Neural progenitor cell (in vitro differentiated cells): ENCODE measurements at regions not wholly inside any gene's neighbourhood (a gene's known extent, or its start where the extent isn't known, plus 50 kb on each side); places are given as distances from the start of the nearest gene placed in this dataset.

Experiments used
- DNase-seq: peaks from one replicate; pipeline ENCODE4 v3.0.0-alpha.2; 2016; ENCODE audit warnings: low spot score
- H2AFZ ChIP-seq: fragments of 200-600 bp; sonication (generic); replicated peaks from 2 replicates; pipeline ENCODE4 v1.6.1; 2016; ENCODE audit warnings: antibody characterized with exemption
- H3F3A ChIP-seq: fragments of 200-600 bp; sonication (generic); 2 replicates; pipeline ENCODE4 v1.6.1; 2016; ENCODE audit warnings: antibody characterized with exemption, low read depth
- H3K27ac ChIP-seq: fragments of 200-600 bp; sonication (generic); 2 replicates; pipeline ENCODE4 v1.5.1; 2016; ENCODE audit warnings: mild to moderate bottlenecking
- H3K27me3 ChIP-seq: fragments of 200-600 bp; sonication (generic); 2 replicates; pipeline ENCODE4 v1.6.1; 2016; ENCODE audit warnings: mild to moderate bottlenecking, moderate library complexity
- H3K36me3 ChIP-seq: fragments of 200-600 bp; sonication (generic); 2 replicates; pipeline ENCODE4 v1.5.1; 2016
- H3K4me1 ChIP-seq: fragments of 200-600 bp; sonication (generic); 2 replicates; pipeline ENCODE4 v1.6.1; 2016; ENCODE audit warnings: mixed run types
- H3K4me2 ChIP-seq: fragments of 200-600 bp; sonication (generic); 2 replicates; pipeline ENCODE4 v1.6.1; 2016
- H3K4me3 ChIP-seq: fragments of 200-600 bp; sonication (generic); 2 replicates; pipeline ENCODE4 v1.5.1; 2016
- H3K79me2 ChIP-seq: fragments of 200-600 bp; sonication (generic); 2 replicates; pipeline ENCODE4 v1.6.1; 2016; ENCODE audit warnings: low read depth
- H3K9ac ChIP-seq: fragments of 200-600 bp; sonication (generic); 2 replicates; pipeline ENCODE4 v1.6.1; 2016
- H3K9me3 ChIP-seq: fragments of 200-600 bp; sonication (generic); 2 replicates; pipeline ENCODE4 v1.5.1; 2016; ENCODE audit warnings: low read depth
- H4K20me1 ChIP-seq: fragments of 200-600 bp; sonication (generic); 2 replicates; pipeline ENCODE4 v1.6.1; 2016; ENCODE audit warnings: low read depth
- H3K27ac Mint-ChIP-seq: 3 replicates; pipeline ENCODE4 v1.8.0; 2021; ENCODE audit warnings: mixed read lengths
- H3K27me3 Mint-ChIP-seq: 2 replicates; pipeline ENCODE4 v1.8.0; 2022; ENCODE audit warnings: low read depth, mild to moderate bottlenecking, inconsistent platforms, moderate library complexity, mixed read lengths; ENCODE audit not compliant: insufficient read depth
- H3K36me3 Mint-ChIP-seq: 3 replicates; pipeline ENCODE4 v1.8.0; 2021; ENCODE audit warnings: mixed read lengths
- H3K4me1 Mint-ChIP-seq: 3 replicates; pipeline ENCODE4 v1.8.0; 2021; ENCODE audit warnings: mixed read lengths
- H3K4me3 Mint-ChIP-seq: 3 replicates; pipeline ENCODE4 v1.8.0; 2021; ENCODE audit warnings: mild to moderate bottlenecking, moderate library complexity, mixed read lengths
- H3K9me3 Mint-ChIP-seq: 3 replicates; pipeline ENCODE4 v1.8.0; 2020; ENCODE audit warnings: mixed read lengths
- EZH2 ChIP-seq: fragments of 200-600 bp; sonication (generic); IDR thresholded peaks from 2 replicates; pipeline ENCODE4 v1.6.1; 2017; ENCODE audit warnings: antibody characterized with exemption, mild to moderate bottlenecking, moderate library complexity
- EZH2phosphoT487 ChIP-seq: fragments of 200-600 bp; sonication (generic); IDR thresholded peaks from 2 replicates; pipeline ENCODE4 v1.6.1; 2017; ENCODE audit warnings: antibody characterized with exemption
- TF ChIP-seq, protein P1 (sequence below): fragments of 200-600 bp; sonication (generic); IDR thresholded peaks from 2 replicates; pipeline ENCODE4 v1.5.1; 2017; ENCODE audit warnings: antibody characterized with exemption, mild to moderate bottlenecking

DNA sequence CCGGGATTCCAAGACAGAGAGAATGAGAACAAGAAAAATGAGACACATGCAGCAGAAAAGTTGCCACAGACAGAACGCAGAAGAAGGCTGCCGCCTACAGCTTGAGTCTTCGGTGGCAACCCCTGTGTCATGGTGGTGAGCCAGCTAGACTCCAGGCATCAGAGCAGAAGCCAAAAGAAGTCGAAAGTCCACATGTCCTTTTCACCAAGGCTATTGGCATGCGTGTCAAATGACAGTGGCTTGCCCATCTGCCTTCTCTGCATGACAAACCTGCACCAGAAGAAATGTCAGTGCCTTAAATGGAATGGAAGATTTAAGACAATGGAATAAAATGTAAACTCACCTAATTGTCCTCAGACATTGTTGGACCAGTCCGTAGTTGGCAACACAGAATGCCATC lies 93.9 kb upstream of the NPSR1 start:
- no peaks in the 10 kb centered on the region for H3F3A ChIP-seq

GRCh38 chr7:34567906-34568305 lies 90.1 kb upstream of the NPSR1 start:
- TF ChIP-seq EZH2 (no peak), EZH2phosphoT487 (no peak)
- TF ChIP-seq, protein P1, sequence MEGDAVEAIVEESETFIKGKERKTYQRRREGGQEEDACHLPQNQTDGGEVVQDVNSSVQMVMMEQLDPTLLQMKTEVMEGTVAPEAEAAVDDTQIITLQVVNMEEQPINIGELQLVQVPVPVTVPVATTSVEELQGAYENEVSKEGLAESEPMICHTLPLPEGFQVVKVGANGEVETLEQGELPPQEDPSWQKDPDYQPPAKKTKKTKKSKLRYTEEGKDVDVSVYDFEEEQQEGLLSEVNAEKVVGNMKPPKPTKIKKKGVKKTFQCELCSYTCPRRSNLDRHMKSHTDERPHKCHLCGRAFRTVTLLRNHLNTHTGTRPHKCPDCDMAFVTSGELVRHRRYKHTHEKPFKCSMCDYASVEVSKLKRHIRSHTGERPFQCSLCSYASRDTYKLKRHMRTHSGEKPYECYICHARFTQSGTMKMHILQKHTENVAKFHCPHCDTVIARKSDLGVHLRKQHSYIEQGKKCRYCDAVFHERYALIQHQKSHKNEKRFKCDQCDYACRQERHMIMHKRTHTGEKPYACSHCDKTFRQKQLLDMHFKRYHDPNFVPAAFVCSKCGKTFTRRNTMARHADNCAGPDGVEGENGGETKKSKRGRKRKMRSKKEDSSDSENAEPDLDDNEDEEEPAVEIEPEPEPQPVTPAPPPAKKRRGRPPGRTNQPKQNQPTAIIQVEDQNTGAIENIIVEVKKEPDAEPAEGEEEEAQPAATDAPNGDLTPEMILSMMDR = no peak
- Mint-ChIP-seq H3K27ac (no peak overlapping the region), H3K27me3 (no peaks in the 10 kb centered on the region), H3K4me3 (no peak overlapping the region), H3K4me1 (no peaks in the 10 kb centered on the region), H3K36me3 (no peaks in the 10 kb centered on the region), H3K9me3 (no peaks in the 10 kb centered on the region)
- Histone ChIP-seq H3K4me1 (no peaks in the 10 kb centered on the region), H4K20me1 (no peaks in the 10 kb centered on the region), H3K4me2 (no peak overlapping the region), H3K4me3 (no peak overlapping the region), H3K9ac (no peak overlapping the region), H3K27me3 (no peaks in the 10 kb centered on the region), H2AFZ (no peak overlapping the region), H3K36me3 (no peaks in the 10 kb centered on the region), H3K79me2 (no peaks in the 10 kb centered on the region), H3K9me3 (no peaks in the 10 kb centered on the region), H3K27ac (no peak overlapping the region), H3F3A (no peaks in the 10 kb centered on the region)
- DNase-seq = no peak

More for the DNA sequence above, 93.9 kb upstream of the NPSR1 start:
- no peaks in the 10 kb centered on the region for H3K27me3 Mint-ChIP-seq
- Histone ChIP-seq H3K79me2 (no peaks in the 10 kb centered on the region), H3K9me3 (no peaks in the 10 kb centered on the region), H3K4me2 (no peak overlapping the region), H3K27ac (no peak overlapping the region), H3K27me3 (no peaks in the 10 kb centered on the region), H3K9ac (no peak overlapping the region), H3K36me3 (no peaks in the 10 kb centered on the region), H4K20me1 (no peaks in the 10 kb centered on the region), H3K4me3 (no peak overlapping the region), H2AFZ (no peak overlapping the region), H3K4me1 (no peaks in the 10 kb centered on the region)
- no peak overlapping the region for H3K27ac Mint-ChIP-seq
- no peaks in the 10 kb centered on the region for H3K4me1 Mint-ChIP-seq
- no peaks in the 10 kb centered on the region for H3K36me3 Mint-ChIP-seq
- no peaks in the 10 kb centered on the region for H3K9me3 Mint-ChIP-seq
- H3K4me3 Mint-ChIP-seq = peak overlapping the region; percentile 29
- no peak for TF ChIP-seq EZH2phosphoT487
- TF ChIP-seq, protein P1 = no peak
- no peak for TF ChIP-seq EZH2
- no peak for DNase-seq

GRCh38 chr7:34569975-34570699 lies 87.9 kb upstream of the NPSR1 start:
- Mint-ChIP-seq H3K9me3 (peaks cover 2% of the 10 kb centered on the region), H3K4me1 (no peaks in the 10 kb centered on the region), H3K27ac (no peak overlapping the region), H3K4me3 (no peak overlapping the region), H3K36me3 (no peaks in the 10 kb centered on the region), H3K27me3 (no peaks in the 10 kb centered on the region)
- Histone ChIP-seq H3K79me2 (no peaks in the 10 kb centered on the region), H3K9me3 (no peaks in the 10 kb centered on the region), H3K4me3 (no peak overlapping the region), H3F3A (no peaks in the 10 kb centered on the region), H3K36me3 (no peaks in the 10 kb centered on the region), H3K4me1 (no peaks in the 10 kb centered on the region), H3K27ac (no peak overlapping the region), H2AFZ (no peak overlapping the region), H3K9ac (no peak overlapping the region), H3K4me2 (no peak overlapping the region), H3K27me3 (no peaks in the 10 kb centered on the region), H4K20me1 (no peaks in the 10 kb centered on the region)
- no peak for TF ChIP-seq EZH2
- no peak for TF ChIP-seq EZH2phosphoT487
- TF ChIP-seq, protein P1 = no peak
- no peak for DNase-seq
